Sigmoid colon (tissue), 4 donors: ENCODE measurements at regions not wholly inside any gene's neighbourhood (a gene's known extent, or its start where the extent isn't known, plus 50 kb on each side); places are given as distances from the start of the nearest gene placed in this dataset.

Source experiments
- CTCF ChIP-seq, 4 experiments: fragments of 450-650 bp in 3 of 4; fragments of 200-600 bp in 1 of 4; IDR thresholded peaks; one replicate each; pipeline ENCODE4 v1.5.1; 2016 to 2019; ENCODE audit warnings: antibody characterized with exemption in 4 of 4, mild to moderate bottlenecking in 3 of 4, moderate library complexity in 2 of 4
- EP300 ChIP-seq, 4 donors: sonication (generic); formaldehyde crosslinking; IDR thresholded peaks; one replicate each; pipeline ENCODE4 v1.6.1; 2017; ENCODE audit warnings: antibody characterized with exemption in 4 of 4
- POLR2A ChIP-seq, 2 donors: fragments of 450-650 bp; IDR thresholded peaks; one replicate each; pipeline ENCODE4 v1.6.1; 2016; ENCODE audit warnings: antibody characterized with exemption in 2 of 2, mild to moderate bottlenecking in 2 of 2, moderate library complexity in 2 of 2
- POLR2AphosphoS5 ChIP-seq, 4 donors: sonication (generic); formaldehyde crosslinking; IDR thresholded peaks; one replicate each; pipeline ENCODE4 v1.6.1; 2017; ENCODE audit warnings: antibody characterized with exemption in 4 of 4

- TF ChIP-seq CTCF (IDR thresholded peaks at IDR 0.05) (no peak), POLR2AphosphoS5 (IDR thresholded peaks at IDR 0.05) (no peak), EP300 (IDR thresholded peaks at IDR 0.05) (no peak), POLR2A (IDR thresholded peaks at IDR 0.05) (no peak)
Observed at GRCh38 chr1:38721816-38722215, 137.8 kb downstream of the RRAGC start.
